ENCODE measurements at regions not wholly inside any gene's neighbourhood (a gene's known extent, or its start where the extent isn't known, plus 50 kb on each side); places are given as distances from the start of the nearest gene placed in this dataset.
"Not testable (repeated sequence)": the region's sequence is repeated elsewhere in the genome, so short reads cannot be mapped to it uniquely, and the experiment has no call there.

GRCh38 chr7:119903085-119903484, 369.9 kb upstream of the KCND2 start:
- no peak for TF ChIP-seq L3MBTL2 (conservative IDR thresholded peaks at IDR 0.05)
- no peak for TF ChIP-seq FOXM1 (IDR thresholded peaks at IDR 0.05; ENCODE audit: borderline replicate concordance)
- no peak for TF ChIP-seq LEF1 (IDR thresholded peaks at IDR 0.05; ENCODE audit: borderline replicate concordance)
- TF ChIP-seq HDGF (IDR thresholded peaks at IDR 0.05; ENCODE audit: borderline replicate concordance), result no peak
- no peak for TF ChIP-seq NFRKB (IDR thresholded peaks at IDR 0.05)
- no peak for TF ChIP-seq FOXK2 (IDR thresholded peaks at IDR 0.05)
- no peak for TF ChIP-seq ELF4 (IDR thresholded peaks at IDR 0.05)
- no peak for TF ChIP-seq CTBP1 (IDR thresholded peaks at IDR 0.05; ENCODE audit: borderline replicate concordance)
- TF ChIP-seq SP1 (IDR thresholded peaks at IDR 0.05), result no peak
- TF ChIP-seq, protein P1, sequence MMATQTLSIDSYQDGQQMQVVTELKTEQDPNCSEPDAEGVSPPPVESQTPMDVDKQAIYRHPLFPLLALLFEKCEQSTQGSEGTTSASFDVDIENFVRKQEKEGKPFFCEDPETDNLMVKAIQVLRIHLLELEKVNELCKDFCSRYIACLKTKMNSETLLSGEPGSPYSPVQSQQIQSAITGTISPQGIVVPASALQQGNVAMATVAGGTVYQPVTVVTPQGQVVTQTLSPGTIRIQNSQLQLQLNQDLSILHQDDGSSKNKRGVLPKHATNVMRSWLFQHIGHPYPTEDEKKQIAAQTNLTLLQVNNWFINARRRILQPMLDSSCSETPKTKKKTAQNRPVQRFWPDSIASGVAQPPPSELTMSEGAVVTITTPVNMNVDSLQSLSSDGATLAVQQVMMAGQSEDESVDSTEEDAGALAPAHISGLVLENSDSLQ (IDR thresholded peaks at IDR 0.05), result no peak
- no peak for TF ChIP-seq ARNT (IDR thresholded peaks at IDR 0.05)
- TF ChIP-seq BHLHE40 (IDR thresholded peaks at IDR 0.05; ENCODE audit: borderline replicate concordance), result no peak
- TF ChIP-seq ZNF384 (IDR thresholded peaks at IDR 0.05), result no peak
- TF ChIP-seq SUZ12 (IDR thresholded peaks at IDR 0.05), result no peak
- no peak for TF ChIP-seq FOXA1 (IDR thresholded peaks at IDR 0.05)
- no peak for TF ChIP-seq TARDBP (IDR thresholded peaks at IDR 0.05)
- no peak for DNase-seq (ENCODE audit: extremely low spot score)
- ChIA-PET CTCF (no interaction called here), POLR2A (no interaction called here)

- CTCF ChIA-PET, result no interaction called here
- DNase-seq (ENCODE audit: extremely low spot score), result no peak
- POLR2A ChIA-PET, result no interaction called here
- no peak for TF ChIP-seq SUZ12 (IDR thresholded peaks at IDR 0.05)
- no peak for TF ChIP-seq CTBP1 (IDR thresholded peaks at IDR 0.05; ENCODE audit: borderline replicate concordance)
- no peak for TF ChIP-seq FOXK2 (IDR thresholded peaks at IDR 0.05)
- TF ChIP-seq, protein P1 (IDR thresholded peaks at IDR 0.05), result no peak
- no peak for TF ChIP-seq ZNF384 (IDR thresholded peaks at IDR 0.05)
- TF ChIP-seq LEF1 (IDR thresholded peaks at IDR 0.05; ENCODE audit: borderline replicate concordance), result no peak
- no peak for TF ChIP-seq L3MBTL2 (conservative IDR thresholded peaks at IDR 0.05)
- TF ChIP-seq NFRKB (IDR thresholded peaks at IDR 0.05), result no peak
- TF ChIP-seq FOXA1 (IDR thresholded peaks at IDR 0.05), result no peak
- no peak for TF ChIP-seq TARDBP (IDR thresholded peaks at IDR 0.05)
- TF ChIP-seq ARNT (IDR thresholded peaks at IDR 0.05), result no peak
- TF ChIP-seq SP1 (IDR thresholded peaks at IDR 0.05), result no peak
- TF ChIP-seq HDGF (IDR thresholded peaks at IDR 0.05; ENCODE audit: borderline replicate concordance), result no peak
These were observed 367.5 kb upstream of the KCND2 start for GRCh38 chr7:119905495-119905894.

- POLR2A ChIA-PET, result no interaction called here
- CTCF ChIA-PET, result no interaction called here
- no peak for TF ChIP-seq FOXA1 (IDR thresholded peaks at IDR 0.05)
- TF ChIP-seq ZNF384 (IDR thresholded peaks at IDR 0.05), result no peak
- no peak for TF ChIP-seq L3MBTL2 (conservative IDR thresholded peaks at IDR 0.05)
- TF ChIP-seq BHLHE40 (IDR thresholded peaks at IDR 0.05; ENCODE audit: borderline replicate concordance), result no peak
- no peak for TF ChIP-seq FOXM1 (IDR thresholded peaks at IDR 0.05; ENCODE audit: borderline replicate concordance)
- no peak for TF ChIP-seq SUZ12 (IDR thresholded peaks at IDR 0.05)
- no peak for DNase-seq (ENCODE audit: extremely low spot score)
These were observed 364.0 kb upstream of the KCND2 start for GRCh38 chr7:119908948-119909347.

GRCh38 chr7:119914119-119914518, 358.9 kb upstream of the KCND2 start:
- DNase-seq (ENCODE audit: extremely low spot score); POLR2A ChIA-PET; CTCF ChIA-PET: not testable (repeated sequence)

DNA sequence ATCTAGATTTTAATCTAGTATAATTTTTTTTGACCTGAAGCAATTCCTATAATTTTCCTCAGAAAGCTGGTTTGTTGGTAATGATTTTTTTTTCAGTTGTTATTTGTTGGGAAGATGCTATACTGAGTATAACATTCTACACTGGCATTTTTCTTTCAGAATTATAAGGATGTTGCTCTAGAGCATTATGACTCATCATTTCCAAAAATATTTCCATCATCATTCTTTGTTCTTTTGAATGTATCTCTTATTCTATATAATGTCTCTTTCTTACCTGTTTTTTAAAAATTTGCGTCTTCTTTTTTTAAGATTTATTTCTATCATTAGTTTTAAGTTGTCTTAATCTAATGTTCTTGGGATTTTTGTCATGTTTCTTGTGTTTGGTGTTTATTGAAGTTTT, 356.5 kb upstream of the KCND2 start:
- no peak for TF ChIP-seq SP1 (IDR thresholded peaks at IDR 0.05)
- TF ChIP-seq ARNT (IDR thresholded peaks at IDR 0.05), result no peak
- no peak for TF ChIP-seq TARDBP (IDR thresholded peaks at IDR 0.05)
- TF ChIP-seq HDGF (IDR thresholded peaks at IDR 0.05; ENCODE audit: borderline replicate concordance), result no peak
- TF ChIP-seq FOXA1 (IDR thresholded peaks at IDR 0.05), result no peak
- no peak for TF ChIP-seq FOXM1 (IDR thresholded peaks at IDR 0.05; ENCODE audit: borderline replicate concordance)
- ChIA-PET CTCF (no interaction called here), POLR2A (no interaction called here)
- DNase-seq (ENCODE audit: extremely low spot score), result no peak

GRCh38 chr7:119918185-119918584, 354.8 kb upstream of the KCND2 start:
- CTCF ChIA-PET, result no interaction called here

More at GRCh38 chr7:119918185-119918584, 354.8 kb upstream of the KCND2 start:
- POLR2A ChIA-PET, result no interaction called here
- DNase-seq (ENCODE audit: extremely low spot score), result no peak
- TF ChIP-seq LEF1 (IDR thresholded peaks at IDR 0.05; ENCODE audit: borderline replicate concordance) (no peak), BHLHE40 (IDR thresholded peaks at IDR 0.05; ENCODE audit: borderline replicate concordance) (no peak), CTBP1 (IDR thresholded peaks at IDR 0.05; ENCODE audit: borderline replicate concordance) (no peak), ARNT (IDR thresholded peaks at IDR 0.05) (no peak), SUZ12 (IDR thresholded peaks at IDR 0.05) (no peak), FOXM1 (IDR thresholded peaks at IDR 0.05; ENCODE audit: borderline replicate concordance) (no peak), L3MBTL2 (conservative IDR thresholded peaks at IDR 0.05) (no peak), ELF4 (IDR thresholded peaks at IDR 0.05) (no peak), NFRKB (IDR thresholded peaks at IDR 0.05) (no peak), ZNF384 (IDR thresholded peaks at IDR 0.05) (no peak), HDGF (IDR thresholded peaks at IDR 0.05; ENCODE audit: borderline replicate concordance) (no peak), FOXA1 (IDR thresholded peaks at IDR 0.05) (no peak), FOXK2 (IDR thresholded peaks at IDR 0.05) (no peak), TARDBP (IDR thresholded peaks at IDR 0.05) (no peak)
- TF ChIP-seq, protein P1 (IDR thresholded peaks at IDR 0.05), result no peak
